ENCODE measurements at regions not wholly inside any gene's neighbourhood (a gene's known extent, or its start where the extent isn't known, plus 50 kb on each side); places are given as distances from the start of the nearest gene placed in this dataset.

DNA sequence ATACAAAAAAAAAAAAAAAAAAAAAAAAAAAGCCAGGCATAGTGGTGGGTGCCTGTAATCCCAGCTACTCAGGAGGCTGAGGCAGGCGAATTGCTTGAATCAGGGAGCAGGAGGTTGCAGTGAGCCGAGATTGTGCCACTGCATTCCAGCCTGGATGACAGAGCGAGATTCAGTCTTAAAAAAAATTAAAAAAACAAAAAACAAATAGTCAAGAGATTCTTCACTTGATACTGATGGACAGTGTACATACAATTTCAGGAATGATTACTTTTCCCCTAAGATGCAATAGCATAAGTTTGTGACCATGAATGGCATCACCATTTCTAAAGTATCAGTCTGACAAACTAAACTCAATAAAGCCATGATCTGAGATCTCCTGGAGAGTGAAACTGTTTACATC is 60.8 kb upstream of the IVNS1ABP start:
- TF ChIP-seq, protein P1, sequence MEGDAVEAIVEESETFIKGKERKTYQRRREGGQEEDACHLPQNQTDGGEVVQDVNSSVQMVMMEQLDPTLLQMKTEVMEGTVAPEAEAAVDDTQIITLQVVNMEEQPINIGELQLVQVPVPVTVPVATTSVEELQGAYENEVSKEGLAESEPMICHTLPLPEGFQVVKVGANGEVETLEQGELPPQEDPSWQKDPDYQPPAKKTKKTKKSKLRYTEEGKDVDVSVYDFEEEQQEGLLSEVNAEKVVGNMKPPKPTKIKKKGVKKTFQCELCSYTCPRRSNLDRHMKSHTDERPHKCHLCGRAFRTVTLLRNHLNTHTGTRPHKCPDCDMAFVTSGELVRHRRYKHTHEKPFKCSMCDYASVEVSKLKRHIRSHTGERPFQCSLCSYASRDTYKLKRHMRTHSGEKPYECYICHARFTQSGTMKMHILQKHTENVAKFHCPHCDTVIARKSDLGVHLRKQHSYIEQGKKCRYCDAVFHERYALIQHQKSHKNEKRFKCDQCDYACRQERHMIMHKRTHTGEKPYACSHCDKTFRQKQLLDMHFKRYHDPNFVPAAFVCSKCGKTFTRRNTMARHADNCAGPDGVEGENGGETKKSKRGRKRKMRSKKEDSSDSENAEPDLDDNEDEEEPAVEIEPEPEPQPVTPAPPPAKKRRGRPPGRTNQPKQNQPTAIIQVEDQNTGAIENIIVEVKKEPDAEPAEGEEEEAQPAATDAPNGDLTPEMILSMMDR (IDR thresholded peaks at IDR 0.05; ENCODE audit: control extremely low read depth, extremely low read depth, low read depth, missing control alignments) = no peak
- DNase-seq (ENCODE audit: extremely low spot score) = no peak
- ChIA-PET CTCF (interaction anchor here (1.0 kb wide), 1 partner anchor 15 kb away, joined by 4 read pairs; no protein-coding TSS in a partner anchor), POLR2A (no interaction called here)

DNA sequence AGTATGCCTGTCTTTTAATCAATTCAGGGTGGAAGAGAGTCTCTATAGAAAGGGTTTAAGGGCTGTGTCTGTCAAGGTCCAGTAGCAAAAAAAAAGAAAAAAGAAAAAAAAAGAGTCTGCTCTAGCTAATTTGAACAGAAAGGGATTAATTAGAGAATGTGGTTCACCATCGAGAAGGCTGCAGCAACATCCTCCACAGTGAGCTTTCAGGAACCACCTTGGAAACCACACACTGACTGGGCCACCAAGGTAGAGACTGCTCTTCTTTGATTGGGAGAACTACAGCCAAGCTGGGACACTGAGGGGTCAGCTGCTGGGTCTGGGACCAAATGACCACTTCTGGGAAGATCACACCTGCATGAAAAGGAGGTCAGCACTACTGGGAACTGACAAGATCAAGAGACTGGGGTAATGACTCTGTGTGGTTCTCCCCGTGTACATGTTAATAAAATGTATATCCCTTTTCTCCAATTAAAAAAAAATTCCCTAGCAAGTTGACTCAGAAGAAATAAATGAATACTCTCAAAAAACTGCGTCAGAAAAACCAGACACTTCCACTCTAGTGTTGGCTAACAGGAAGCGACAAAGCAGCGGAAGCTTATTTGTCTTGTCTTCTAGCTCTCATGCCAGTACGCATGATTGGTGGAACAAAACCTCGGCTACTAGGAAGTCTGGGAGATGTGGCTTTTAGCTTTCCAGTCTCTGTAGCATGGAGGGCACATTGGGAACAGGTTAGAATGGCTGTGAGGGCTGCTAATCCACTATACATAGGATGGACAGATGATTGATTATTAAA is 60.0 kb upstream of the IVNS1ABP start:
- CTCF ChIA-PET = interaction anchor here (1.0 to 3.0 kb wide), 5 partner anchors 9 to 40 kb away, joined by 3 to 14 read pairs (median 3); no protein-coding TSS in a partner anchor
- no peak for DNase-seq (ENCODE audit: extremely low spot score)
- TF ChIP-seq, protein P1 (IDR thresholded peaks at IDR 0.05; ENCODE audit: control extremely low read depth, extremely low read depth, low read depth, missing control alignments) = no peak
- POLR2A ChIA-PET = no interaction called here

DNA sequence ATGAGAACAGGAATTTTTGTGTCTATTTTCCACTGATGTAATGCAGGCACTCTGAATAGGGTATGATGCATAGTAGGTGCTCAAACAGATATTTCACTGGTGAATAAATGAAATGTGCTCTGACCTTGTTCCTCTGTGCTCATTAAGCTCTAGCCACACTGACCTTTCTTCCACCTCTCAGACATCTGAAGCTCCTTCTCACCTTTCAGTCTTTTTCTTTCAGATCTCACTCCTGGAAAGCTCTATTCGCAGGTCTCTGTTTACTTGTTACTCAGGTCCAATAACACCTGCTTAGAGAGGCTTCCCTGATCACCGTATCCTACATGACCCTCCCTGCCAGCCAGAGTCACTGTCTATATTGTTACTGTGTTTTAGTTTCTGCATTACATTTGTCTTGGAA is 59.2 kb upstream of the IVNS1ABP start:
- ChIA-PET CTCF (interaction anchor here (1.2 to 3.0 kb wide), 4 partner anchors 9 to 41 kb away, joined by 3 to 14 read pairs (median 3); no protein-coding TSS in a partner anchor), POLR2A (no interaction called here)
- TF ChIP-seq, protein P1 (IDR thresholded peaks at IDR 0.05; ENCODE audit: control extremely low read depth, extremely low read depth, low read depth, missing control alignments) = no peak
- no peak for DNase-seq (ENCODE audit: extremely low spot score)

DNA sequence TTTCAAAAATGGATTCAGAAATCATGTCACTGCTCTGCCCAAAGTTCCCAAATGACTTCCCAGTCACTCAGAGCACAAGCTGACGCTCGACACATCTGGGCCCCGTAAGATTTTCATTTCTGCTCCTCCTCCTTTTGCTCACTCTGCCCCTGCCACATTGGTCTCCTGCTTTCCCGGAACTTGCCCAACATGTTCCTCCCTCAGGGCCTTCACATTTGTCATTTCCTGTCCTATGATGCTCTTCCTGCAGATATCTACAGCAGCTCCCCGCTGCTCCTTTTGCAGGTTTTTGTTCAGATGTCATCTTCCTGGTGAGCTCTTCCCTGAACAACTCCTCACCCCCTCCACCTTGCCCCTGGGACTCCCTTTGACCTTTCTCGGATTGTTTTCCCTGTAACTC is 58.5 kb upstream of the IVNS1ABP start:
- ChIA-PET CTCF (interaction anchor here (1.2 to 3.0 kb wide), 5 partner anchors 10 to 42 kb away, joined by 3 to 14 read pairs (median 3); no protein-coding TSS in a partner anchor), POLR2A (no interaction called here)
- no peak for DNase-seq (ENCODE audit: extremely low spot score)

DNA sequence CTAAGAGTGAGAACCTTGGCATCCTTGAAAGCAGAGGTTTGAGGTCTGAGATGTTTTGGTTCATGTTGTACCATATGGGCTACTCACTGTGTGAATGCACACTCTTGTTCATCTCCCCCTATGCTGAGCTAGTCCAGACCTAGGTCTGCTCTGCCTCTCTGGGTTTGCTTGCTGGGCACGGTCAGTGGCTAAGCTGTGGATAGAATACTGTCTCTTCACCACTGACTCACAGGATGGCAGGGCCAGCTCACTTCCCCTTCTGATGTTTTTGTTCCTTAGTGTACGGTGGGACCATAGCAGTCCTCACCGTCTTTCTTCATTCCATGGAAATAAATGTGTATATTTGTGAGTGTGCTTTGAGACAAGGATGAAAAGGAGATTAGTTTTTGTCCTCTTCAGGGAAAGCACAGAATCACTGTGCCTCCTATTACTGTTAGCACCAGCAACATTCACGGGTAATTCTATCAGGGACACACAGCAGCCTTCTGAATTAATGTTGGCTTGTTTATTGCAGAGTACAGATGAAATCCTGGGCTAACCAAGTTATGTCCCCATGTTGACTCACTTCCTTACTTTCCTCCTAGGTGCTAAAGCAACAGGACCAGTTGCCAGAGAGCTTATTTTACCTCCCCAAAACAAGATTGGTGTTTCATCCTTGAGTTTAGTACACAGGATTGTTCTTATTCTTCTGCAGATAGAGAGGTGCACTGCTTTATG is 56.9 kb upstream of the IVNS1ABP start:
- no peak for DNase-seq (ENCODE audit: extremely low spot score)
- POLR2A ChIA-PET = no interaction called here
- TF ChIP-seq, protein P1 (IDR thresholded peaks at IDR 0.05; ENCODE audit: control extremely low read depth, extremely low read depth, low read depth, missing control alignments) = no peak
- CTCF ChIA-PET = interaction anchor here (1.3 to 3.0 kb wide), 2 partner anchors 10 to 12 kb away, joined by 3 to 14 read pairs; no protein-coding TSS in a partner anchor

More for the DNA sequence above, 58.5 kb upstream of the IVNS1ABP start:
- TF ChIP-seq, protein P1 (IDR thresholded peaks at IDR 0.05; ENCODE audit: control extremely low read depth, extremely low read depth, low read depth, missing control alignments) = no peak

DNA sequence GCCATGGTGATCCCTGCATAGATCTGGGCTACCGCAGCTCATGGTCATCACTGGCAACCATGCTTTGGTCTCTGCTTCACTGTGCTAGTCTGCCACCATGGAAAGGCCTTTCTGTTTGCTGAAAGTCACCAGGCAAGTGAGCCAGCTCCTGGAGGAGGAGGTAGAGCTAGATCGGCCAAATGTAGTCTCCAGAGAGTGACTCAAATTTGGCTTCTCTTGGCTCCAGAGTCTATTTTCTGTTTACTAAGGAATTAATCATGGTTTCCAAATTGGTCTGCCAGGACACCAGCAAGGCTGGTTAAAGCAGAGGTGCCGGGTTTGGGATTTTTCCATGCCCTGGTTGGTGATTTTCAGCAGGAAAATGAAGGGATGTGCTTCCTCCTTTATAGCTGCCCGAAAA is 52.7 kb upstream of the IVNS1ABP start:
- DNase-seq (ENCODE audit: extremely low spot score) = no peak
- TF ChIP-seq, protein P1 (IDR thresholded peaks at IDR 0.05; ENCODE audit: control extremely low read depth, extremely low read depth, low read depth, missing control alignments) = no peak
- CTCF ChIA-PET = no interaction called here
- POLR2A ChIA-PET = no interaction called here

All from GM10248 (cell line).